Activated T-cell treated with anti-CD3 and anti-CD28 coated beads, Interleukin-2, amount 50 U/mL, for 72 hours (primary cell): ENCODE measurements at regions not wholly inside any gene's neighbourhood (a gene's known extent, or its start where the extent isn't known, plus 50 kb on each side); places are given as distances from the start of the nearest gene placed in this dataset.

ENCODE experiments used
- ATAC-seq, 2 donors: fragments of 150-1000 bp; cut with Tn5 transposase; replicated peaks in 1 of 2; 2 replicates each; pipeline ENCODE4 v1.10.0; 2021; ENCODE audit warnings: moderate library complexity in 2 of 2, mild to moderate bottlenecking in 1 of 2
- DNase-seq, 2 donors: peaks; one replicate each; pipeline ENCODE4 v3.0.0; 2021 to 2022; ENCODE audit warnings: mixed read lengths in 1 of 2
- H3K27ac Mint-ChIP-seq: one replicate; pipeline ENCODE4 v1.8.0; 2022; ENCODE audit warnings: mild to moderate bottlenecking, moderate library complexity, mixed read lengths
- H3K27me3 Mint-ChIP-seq: one replicate; pipeline ENCODE4 v1.8.0; 2022; ENCODE audit warnings: low read depth, mixed read lengths
- H3K36me3 Mint-ChIP-seq, 2 donors: one replicate each; pipeline ENCODE4 v1.8.0; 2022; ENCODE audit warnings: mixed read lengths in 2 of 2, mild to moderate bottlenecking in 1 of 2; ENCODE audit not compliant: insufficient read depth in 2 of 2
- H3K4me1 Mint-ChIP-seq: one replicate; pipeline ENCODE4 v1.8.0; 2022; ENCODE audit warnings: low read depth, mixed read lengths
- H3K4me3 Mint-ChIP-seq, 2 donors: one replicate each; pipeline ENCODE4 v1.8.0; 2022; ENCODE audit warnings: mild to moderate bottlenecking in 2 of 2, mixed read lengths in 2 of 2, moderate library complexity in 2 of 2
- H3K9me3 Mint-ChIP-seq, 2 donors: one replicate each; pipeline ENCODE4 v1.8.0; 2022; ENCODE audit warnings: mixed read lengths in 2 of 2

- Mint-ChIP-seq H3K9me3 (peaks cover 0 to 6% of the 10 kb centered on the region in 2 donors), H3K36me3 (no peaks in the 10 kb centered on the region), H3K27ac (no peak overlapping the region), H3K27me3 (peaks cover 60% of the 10 kb centered on the region), H3K4me3 (no peak overlapping the region), H3K4me1 (peaks cover 12% of the 10 kb centered on the region)
- ATAC-seq (no peak), DNase-seq (no peak)
These were observed 204.0 kb downstream of the CYRIA start for GRCh38 chr2:16461672-16462071.

GRCh38 chr2:16459606-16460005 lies 206.0 kb downstream of the CYRIA start:
- H3K4me1 Mint-ChIP-seq = no peaks in the 10 kb centered on the region
- H3K27me3 Mint-ChIP-seq = peaks cover 50% of the 10 kb centered on the region
- no peaks in the 10 kb centered on the region for H3K36me3 Mint-ChIP-seq
- H3K9me3 Mint-ChIP-seq = peaks cover 0 to 6% of the 10 kb centered on the region in 2 donors
- ATAC-seq (no peak), DNase-seq (no peak)
- no peak overlapping the region for H3K4me3 Mint-ChIP-seq
- no peak overlapping the region for H3K27ac Mint-ChIP-seq

DNA sequence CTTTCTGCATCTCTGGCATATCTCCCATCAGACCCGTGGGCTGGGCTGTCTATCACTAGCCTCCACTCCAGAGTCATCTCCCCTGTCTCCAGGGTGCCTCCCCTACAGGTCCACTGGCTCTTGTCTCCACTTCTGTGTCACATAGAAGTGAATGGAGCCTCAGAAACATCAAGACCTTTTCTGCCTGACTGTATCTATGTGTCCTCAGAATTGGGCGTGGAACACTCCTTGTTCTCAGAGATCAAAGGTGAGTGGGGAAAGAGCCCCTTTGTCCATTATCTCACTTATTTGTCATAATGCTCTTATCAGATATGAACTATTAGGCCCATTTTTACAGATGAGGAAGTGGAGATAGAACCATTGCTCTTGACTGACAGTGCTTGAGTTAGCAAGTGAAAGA lies 211.0 kb downstream of the CYRIA start:
- no peaks in the 10 kb centered on the region for H3K36me3 Mint-ChIP-seq
- peaks cover 0 to 6% of the 10 kb centered on the region in 2 donors for H3K9me3 Mint-ChIP-seq
- DNase-seq (no peak), ATAC-seq (no peak)
- H3K27me3 Mint-ChIP-seq = peaks cover 11% of the 10 kb centered on the region
- no peak overlapping the region for H3K27ac Mint-ChIP-seq
- no peaks in the 10 kb centered on the region for H3K4me1 Mint-ChIP-seq
- no peak overlapping the region for H3K4me3 Mint-ChIP-seq

GRCh38 chr2:16452123-16452522 lies 213.5 kb downstream of the CYRIA start:
- Mint-ChIP-seq H3K4me1 (no peaks in the 10 kb centered on the region), H3K36me3 (no peaks in the 10 kb centered on the region), H3K9me3 (peaks cover 0 to 2% of the 10 kb centered on the region in 2 donors), H3K4me3 (no peak overlapping the region), H3K27me3 (peaks cover 6% of the 10 kb centered on the region), H3K27ac (no peak overlapping the region)
- ATAC-seq = no peak
- DNase-seq = no peak

- Mint-ChIP-seq H3K4me3 (no peak overlapping the region), H3K27me3 (peaks cover 7% of the 10 kb centered on the region), H3K36me3 (no peaks in the 10 kb centered on the region), H3K9me3 (peaks cover 0 to 2% of the 10 kb centered on the region in 2 donors), H3K4me1 (no peaks in the 10 kb centered on the region), H3K27ac (no peak overlapping the region)
- no peak for ATAC-seq
- DNase-seq = no peak
These were observed 218.9 kb downstream of the CYRIA start for GRCh38 chr2:16446706-16447105.

- H3K27ac Mint-ChIP-seq = no peak overlapping the region
- DNase-seq (no peak), ATAC-seq (no peak)
- H3K4me3 Mint-ChIP-seq = no peak overlapping the region
- H3K4me1 Mint-ChIP-seq = no peaks in the 10 kb centered on the region
- H3K9me3 Mint-ChIP-seq = no peaks in the 10 kb centered on the region
- H3K27me3 Mint-ChIP-seq = peaks cover 11% of the 10 kb centered on the region
- H3K36me3 Mint-ChIP-seq = peaks cover 0 to 1% of the 10 kb centered on the region in 2 donors
These were observed 222.7 kb downstream of the CYRIA start for GRCh38 chr2:16442971-16443370.

GRCh38 chr2:16441431-16441830 lies 224.2 kb downstream of the CYRIA start:
- Mint-ChIP-seq H3K4me3 (no peak overlapping the region), H3K27ac (no peak overlapping the region), H3K4me1 (no peaks in the 10 kb centered on the region), H3K9me3 (no peaks in the 10 kb centered on the region), H3K27me3 (peaks cover 23% of the 10 kb centered on the region), H3K36me3 (peaks cover 0 to 1% of the 10 kb centered on the region in 2 donors)
- ATAC-seq (no peak), DNase-seq (no peak)

DNA sequence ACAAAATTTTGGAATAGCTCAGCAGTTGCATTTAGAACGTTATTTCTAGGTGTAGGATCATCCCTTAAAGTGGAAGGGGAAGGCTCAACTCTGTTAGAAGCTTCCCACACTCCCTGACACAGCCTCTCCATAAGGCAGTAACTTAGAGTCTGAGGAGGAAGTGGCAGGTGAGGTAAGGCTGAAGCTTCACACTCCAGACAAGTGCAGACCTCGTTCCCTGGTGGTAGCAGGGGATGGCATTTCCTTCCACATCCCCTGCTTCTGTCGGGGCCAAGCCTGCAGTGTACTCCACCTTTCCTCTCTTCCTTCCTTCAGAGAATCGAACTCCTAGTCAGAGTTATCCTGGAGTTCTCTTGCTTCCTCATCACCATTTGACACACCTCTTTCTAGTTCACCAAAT lies 224.7 kb downstream of the CYRIA start:
- ATAC-seq = no peak
- no peak overlapping the region for H3K4me3 Mint-ChIP-seq

GRCh38 chr2:16438613-16439321 lies 226.9 kb downstream of the CYRIA start:
- H3K27me3 Mint-ChIP-seq = peaks cover 30% of the 10 kb centered on the region
- no peak overlapping the region for H3K27ac Mint-ChIP-seq
- ATAC-seq (no peak), DNase-seq (no peak)
- H3K4me1 Mint-ChIP-seq = no peaks in the 10 kb centered on the region
- H3K4me3 Mint-ChIP-seq = no peak overlapping the region
- peaks cover 0 to 1% of the 10 kb centered on the region in 2 donors for H3K36me3 Mint-ChIP-seq
- no peaks in the 10 kb centered on the region for H3K9me3 Mint-ChIP-seq

More for the DNA sequence above, 224.7 kb downstream of the CYRIA start:
- Mint-ChIP-seq H3K9me3 (no peaks in the 10 kb centered on the region), H3K27ac (no peak overlapping the region), H3K36me3 (peaks cover 0 to 1% of the 10 kb centered on the region in 2 donors), H3K27me3 (peaks cover 28% of the 10 kb centered on the region), H3K4me1 (no peaks in the 10 kb centered on the region)
- DNase-seq = no peak

GRCh38 chr2:16437189-16437588 lies 228.4 kb downstream of the CYRIA start:
- DNase-seq = no peak
- H3K27ac Mint-ChIP-seq = no peak overlapping the region
- no peak overlapping the region for H3K4me3 Mint-ChIP-seq
- H3K4me1 Mint-ChIP-seq = no peaks in the 10 kb centered on the region
- ATAC-seq = no peak
- H3K27me3 Mint-ChIP-seq = peaks cover 30% of the 10 kb centered on the region
- peaks cover 0 to 1% of the 10 kb centered on the region in 2 donors for H3K36me3 Mint-ChIP-seq
- H3K9me3 Mint-ChIP-seq = no peaks in the 10 kb centered on the region

GRCh38 chr2:16434393-16434792 lies 231.2 kb downstream of the CYRIA start:
- no peaks in the 10 kb centered on the region for H3K4me1 Mint-ChIP-seq
- no peaks in the 10 kb centered on the region for H3K36me3 Mint-ChIP-seq
- ATAC-seq (no peak), DNase-seq (no peak)
- no peak overlapping the region for H3K4me3 Mint-ChIP-seq
- no peak overlapping the region for H3K27ac Mint-ChIP-seq
- H3K27me3 Mint-ChIP-seq = peaks cover 19% of the 10 kb centered on the region
- no peaks in the 10 kb centered on the region for H3K9me3 Mint-ChIP-seq

- Mint-ChIP-seq H3K4me1 (no peaks in the 10 kb centered on the region), H3K9me3 (no peaks in the 10 kb centered on the region), H3K4me3 (no peak overlapping the region), H3K27ac (no peak overlapping the region), H3K36me3 (no peaks in the 10 kb centered on the region), H3K27me3 (peaks cover 2% of the 10 kb centered on the region)
- ATAC-seq (no peak), DNase-seq (no peak)
These were observed 234.8 kb downstream of the CYRIA start for GRCh38 chr2:16430846-16431245.

DNA sequence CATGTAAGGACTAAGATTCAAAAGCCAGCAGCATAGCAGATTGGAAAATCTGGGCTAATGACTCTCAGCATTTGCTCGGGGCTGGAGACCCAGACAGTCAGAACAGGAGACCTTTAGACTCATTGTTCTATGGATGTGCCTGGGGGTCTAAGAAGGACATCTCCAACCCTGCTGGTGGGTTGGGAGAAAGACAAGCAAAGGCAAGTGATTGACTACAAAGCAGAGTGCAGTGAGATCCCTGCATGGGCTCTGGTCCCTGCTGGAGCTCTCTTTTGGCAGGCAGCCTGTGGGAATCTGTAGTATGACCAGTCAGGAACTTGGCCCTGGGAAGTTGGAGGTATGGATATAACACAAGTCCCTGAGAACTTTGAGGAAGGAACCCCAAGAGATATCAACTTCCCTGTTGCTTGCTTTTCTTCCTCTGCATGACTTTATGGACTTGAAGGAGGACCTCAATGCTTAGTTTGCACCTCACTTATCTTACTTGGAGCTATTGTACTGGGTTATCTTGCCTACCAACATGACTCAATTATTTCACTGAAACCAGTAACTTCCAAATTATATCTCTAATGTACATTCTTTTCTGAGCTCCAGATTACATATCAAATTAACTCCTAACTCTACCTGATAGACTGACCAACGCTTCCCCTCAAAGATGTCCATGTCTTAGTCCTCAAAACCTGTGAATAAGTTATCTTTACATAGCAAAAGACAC lies 236.0 kb downstream of the CYRIA start:
- Mint-ChIP-seq H3K4me3 (no peak overlapping the region), H3K4me1 (no peaks in the 10 kb centered on the region), H3K27ac (no peak overlapping the region), H3K27me3 (no peaks in the 10 kb centered on the region), H3K36me3 (no peaks in the 10 kb centered on the region), H3K9me3 (no peaks in the 10 kb centered on the region)
- ATAC-seq (no peak), DNase-seq (no peak)

GRCh38 chr2:16429002-16429401 lies 236.6 kb downstream of the CYRIA start:
- no peak overlapping the region for H3K27ac Mint-ChIP-seq
- no peak for DNase-seq

More at GRCh38 chr2:16429002-16429401, 236.6 kb downstream of the CYRIA start:
- Mint-ChIP-seq H3K36me3 (no peaks in the 10 kb centered on the region), H3K27me3 (peaks cover 2% of the 10 kb centered on the region), H3K9me3 (no peaks in the 10 kb centered on the region), H3K4me3 (no peak overlapping the region), H3K4me1 (no peaks in the 10 kb centered on the region)
- ATAC-seq = no peak
